Mammary epithelial cell (primary cell): ENCODE measurements at regions not wholly inside any gene's neighbourhood (a gene's known extent, or its start where the extent isn't known, plus 50 kb on each side); places are given as distances from the start of the nearest gene placed in this dataset.

ENCODE experiments used
- CTCF ChIP-seq, 2 donors: IDR thresholded peaks in 1 of 2; conservative IDR thresholded peaks in 1 of 2; 2 replicates each; pipeline ENCODE4 v1.5.1; 2011 to 2012; ENCODE audit warnings: inconsistent platforms in 2 of 2, low read length in 2 of 2, mild to moderate bottlenecking in 2 of 2, control low read depth in 1 of 2, low read depth in 1 of 2; ENCODE audit not compliant: insufficient read depth in 1 of 2; ENCODE audit errors: extremely low read depth in 1 of 2
- EZH2 ChIP-seq: IDR thresholded peaks from 2 replicates; pipeline ENCODE4 v1.6.1; 2012; ENCODE audit warnings: low read length, inconsistent platforms, borderline replicate concordance

DNA sequence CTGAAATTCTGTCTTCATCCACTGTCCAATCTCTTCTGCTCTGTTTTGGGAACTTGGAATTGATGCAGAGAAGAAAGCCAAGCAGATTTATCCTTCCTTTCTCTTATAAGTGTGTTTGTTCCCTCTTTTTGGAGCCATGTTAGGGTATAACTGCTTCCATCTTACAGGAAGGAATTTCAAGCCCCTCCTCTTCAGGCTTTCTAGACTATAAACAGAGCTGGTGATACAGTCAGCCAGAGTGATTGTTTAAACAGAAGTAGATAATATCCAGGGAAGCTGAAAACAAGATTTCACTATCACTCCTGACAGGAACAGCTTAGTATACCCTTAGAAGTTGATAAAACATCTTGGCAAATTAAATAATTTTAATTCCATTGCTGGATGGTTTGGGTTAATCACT, 102.1 kb upstream of the DMRT1 start:
- no peak for TF ChIP-seq CTCF (conservative IDR thresholded peaks at IDR 0.05 in 1 of 2, IDR thresholded peaks at IDR 0.05 in 1 of 2; ENCODE audit: extremely low read depth in 1 of 2, insufficient read depth in 1 of 2, low read depth in 1 of 2, low read length in 2 of 2)
- no peak for TF ChIP-seq EZH2
